22Rv1 (cell line): ENCODE measurements at regions not wholly inside any gene's neighbourhood (a gene's known extent, or its start where the extent isn't known, plus 50 kb on each side); places are given as distances from the start of the nearest gene placed in this dataset.

Source experiments
- CTCF ChIP-seq: fragments of 450-650 bp; IDR thresholded peaks from 2 replicates; pipeline ENCODE4 v1.5.1; 2017; ENCODE audit warnings: mild to moderate bottlenecking
- ZFX ChIP-seq: fragments of 450-650 bp; IDR thresholded peaks from 2 replicates; pipeline ENCODE4 v1.6.1; 2017; ENCODE audit warnings: antibody characterized with exemption, borderline replicate concordance

GRCh38 chr9:89668216-89668865, 63.5 kb downstream of the GADD45G start:
- TF ChIP-seq CTCF (no peak), ZFX (no peak)
